Peyer's patch (tissue), 4 donors: ENCODE measurements at regions not wholly inside any gene's neighbourhood (a gene's known extent, or its start where the extent isn't known, plus 50 kb on each side); places are given as distances from the start of the nearest gene placed in this dataset.

Experiments
- DNase-seq, 3 donors: peaks; one replicate each; pipeline ENCODE4 v3.0.0-alpha.2; 2017 to 2019
- H3K27ac ChIP-seq, 4 donors: fragments of 200-600 bp; sonication (generic); one replicate each; pipeline ENCODE4 v1.5.1; 2016 to 2019
- H3K27me3 ChIP-seq, 2 donors: fragments of 200-600 bp; sonication (generic); one replicate each; pipeline ENCODE4 v1.5.1; 2019
- H3K36me3 ChIP-seq, 3 donors: fragments of 200-600 bp; sonication (generic); one replicate each; pipeline ENCODE4 v1.5.1; 2016 to 2019
- H3K4me1 ChIP-seq, 4 donors: fragments of 200-600 bp; sonication (generic); one replicate each; pipeline ENCODE4 v1.5.1; 2016 to 2019
- H3K4me3 ChIP-seq, 4 donors: fragments of 200-600 bp; sonication (generic); 1 replicate in 3 of 4; 2 replicates in 1 of 4; pipeline ENCODE4 v1.5.1; 2016 to 2019; ENCODE audit warnings: mild to moderate bottlenecking in 1 of 4
- H3K9me3 ChIP-seq, 4 donors: fragments of 200-600 bp; sonication (generic); one replicate each; pipeline ENCODE4 v1.5.1; 2016 to 2019; ENCODE audit warnings: mild to moderate bottlenecking in 1 of 4
- CTCF ChIP-seq, 6 experiments: fragments of 450-650 bp in 4 of 6; fragments of 200-600 bp in 2 of 6; sonication (generic) in 1 of 6; IDR thresholded peaks; one replicate each; pipeline ENCODE4 v1.5.1; 2017 to 2019; ENCODE audit warnings: antibody characterized with exemption in 6 of 6, mild to moderate bottlenecking in 3 of 6, moderate library complexity in 1 of 6
- POLR2A ChIP-seq, 2 donors: fragments of 450-650 bp; IDR thresholded peaks; one replicate each; pipeline ENCODE4 v1.5.1; 2017; ENCODE audit warnings: antibody characterized with exemption in 2 of 2, mild to moderate bottlenecking in 2 of 2, moderate library complexity in 2 of 2

- H3K4me3 ChIP-seq = no peak overlapping the region
- no peaks in the 10 kb centered on the region for H3K36me3 ChIP-seq
- no peak overlapping the region for H3K27ac ChIP-seq
- DNase-seq = no peak
- no peaks in the 10 kb centered on the region for H3K9me3 ChIP-seq
- H3K4me1 ChIP-seq = no peaks in the 10 kb centered on the region
- H3K27me3 ChIP-seq = no peaks in the 10 kb centered on the region
- no peak for TF ChIP-seq CTCF (IDR thresholded peaks at IDR 0.05)
- no peak for TF ChIP-seq POLR2A (IDR thresholded peaks at IDR 0.05)
These were observed 245.6 kb upstream of the DAB2 start for GRCh38 chr5:39670391-39670790.

GRCh38 chr5:39668980-39669379 is 244.2 kb upstream of the DAB2 start:
- Histone ChIP-seq H3K9me3 (no peaks in the 10 kb centered on the region), H3K27ac (no peak overlapping the region), H3K4me1 (no peaks in the 10 kb centered on the region), H3K27me3 (no peaks in the 10 kb centered on the region), H3K4me3 (no peak overlapping the region), H3K36me3 (no peaks in the 10 kb centered on the region)
- TF ChIP-seq CTCF (IDR thresholded peaks at IDR 0.05) = no peak
- no peak for TF ChIP-seq POLR2A (IDR thresholded peaks at IDR 0.05)
- no peak for DNase-seq

- Histone ChIP-seq H3K27me3 (no peaks in the 10 kb centered on the region), H3K4me1 (no peaks in the 10 kb centered on the region), H3K27ac (no peak overlapping the region), H3K36me3 (no peaks in the 10 kb centered on the region), H3K9me3 (no peaks in the 10 kb centered on the region), H3K4me3 (no peak overlapping the region)
- no peak for DNase-seq
- no peak for TF ChIP-seq POLR2A (IDR thresholded peaks at IDR 0.05)
- no peak for TF ChIP-seq CTCF (IDR thresholded peaks at IDR 0.05)
These were observed 240.5 kb upstream of the DAB2 start for GRCh38 chr5:39665328-39665727.

GRCh38 chr5:39662945-39663344 is 238.2 kb upstream of the DAB2 start:
- Histone ChIP-seq H3K27ac (no peak overlapping the region), H3K9me3 (no peaks in the 10 kb centered on the region), H3K36me3 (no peaks in the 10 kb centered on the region), H3K27me3 (no peaks in the 10 kb centered on the region), H3K4me3 (no peak overlapping the region), H3K4me1 (no peaks in the 10 kb centered on the region)
- DNase-seq = no peak
- TF ChIP-seq POLR2A (IDR thresholded peaks at IDR 0.05) (no peak), CTCF (IDR thresholded peaks at IDR 0.05) (no peak)

- Histone ChIP-seq H3K9me3 (no peaks in the 10 kb centered on the region), H3K4me3 (no peak overlapping the region), H3K27me3 (no peaks in the 10 kb centered on the region), H3K4me1 (no peaks in the 10 kb centered on the region), H3K27ac (no peak overlapping the region), H3K36me3 (no peaks in the 10 kb centered on the region)
- TF ChIP-seq POLR2A (IDR thresholded peaks at IDR 0.05) = no peak
- no peak for TF ChIP-seq CTCF (IDR thresholded peaks at IDR 0.05)
- DNase-seq = no peak
These were observed 236.4 kb upstream of the DAB2 start for GRCh38 chr5:39661026-39661779.

GRCh38 chr5:39660020-39660419 is 235.2 kb upstream of the DAB2 start:
- no peak overlapping the region for H3K27ac ChIP-seq
- no peaks in the 10 kb centered on the region for H3K36me3 ChIP-seq
- no peaks in the 10 kb centered on the region for H3K27me3 ChIP-seq
- DNase-seq = no peak
- H3K4me3 ChIP-seq = no peak overlapping the region
- TF ChIP-seq POLR2A (IDR thresholded peaks at IDR 0.05) (no peak), CTCF (IDR thresholded peaks at IDR 0.05) (no peak)
- H3K9me3 ChIP-seq = no peaks in the 10 kb centered on the region
- H3K4me1 ChIP-seq = no peaks in the 10 kb centered on the region
